K562 (cell line): ENCODE measurements at regions not wholly inside any gene's neighbourhood (a gene's known extent, or its start where the extent isn't known, plus 50 kb on each side); places are given as distances from the start of the nearest gene placed in this dataset.
"Not testable (repeated sequence)": the region's sequence is repeated elsewhere in the genome, so short reads cannot be mapped to it uniquely, and the experiment has no call there.

Experiments
- ATAC-seq: fragments of 200-7000 bp; cut with Tn5 transposase; 3 replicates; pipeline ENCODE4 v1.9.1; 2020; ENCODE audit warnings: moderate library complexity
- BruUV-seq: library from RNA; stranded (reverse); fragments of 400-500 nt; replicated peaks from 2 replicates; lab custom pipeline; 2021; lab: Mats Ljungman, UMichigan
- CTCF ChIA-PET: fragments of 300-600 bp; formaldehyde crosslinking; extraction: SDS; loops from one replicate; lab custom pipeline; 2021; ENCODE audit warnings: low intra/inter-chr PET ratio; lab: Yijun Ruan, JAX
- POLR2A ChIA-PET: fragments of 300-600, 350-650 bp; sonication (Branson Sonifier 250); formaldehyde crosslinking; extraction: SDS; loops from one replicate; lab custom pipeline; 2021; ENCODE audit warnings: antibody characterized with exemption, inconsistent platforms; lab: Yijun Ruan, JAX
- DNase-seq, 4 experiments: peaks; one replicate each; pipeline versions ENCODE4 v3.0.0 to v3.0.0-alpha.2; 2011 to 2018; ENCODE audit warnings: low spot score in 3 of 4, mixed read lengths in 3 of 4; ENCODE audit errors: extremely low read depth in 1 of 4
- FAIRE-seq: peaks from 2 replicates; lab custom pipeline; 2011; peaks lifted over from hg19 to GRCh38; lab: Jason Lieb, UNC
- H2AFZ ChIP-seq: 2 replicates; pipeline ENCODE4 v1.6.0; 2011; ENCODE audit warnings: low read depth, low read length, control low read depth, inconsistent platforms
- H3K27ac ChIP-seq: fragments of 200-600 bp; 3 replicates; pipeline ENCODE4 v1.8.0; 2011; ENCODE audit warnings: low read depth, mild to moderate bottlenecking, control low read depth, inconsistent platforms, low read length, moderate library complexity, mixed read lengths; ENCODE audit errors: extremely low read depth
- H3K27me3 ChIP-seq, 2 experiments: fragments of 300-600 bp in 1 of 2; 2 replicates in 1 of 2; 3 replicates in 1 of 2; pipeline versions ENCODE4 v1.6.0 to v1.8.0; 2011; ENCODE audit warnings: inconsistent platforms in 2 of 2, low read length in 2 of 2, mild to moderate bottlenecking in 1 of 2, mixed read lengths in 1 of 2, moderate library complexity in 1 of 2; ENCODE audit not compliant: control insufficient read depth in 2 of 2, insufficient read depth in 2 of 2
- H3K36me3 ChIP-seq: fragments of 300-600 bp; 3 replicates; pipeline ENCODE4 v1.8.0; 2011; ENCODE audit warnings: mild to moderate bottlenecking, low read length, inconsistent platforms; ENCODE audit not compliant: control insufficient read depth, insufficient read depth
- H3K4me1 ChIP-seq, 2 experiments: fragments of 200-600 bp in 1 of 2; replicated peaks in 1 of 2; 2 replicates in 1 of 2; 3 replicates in 1 of 2; pipeline versions ENCODE4 v1.5.1 to v1.8.0; 2011; ENCODE audit warnings: inconsistent platforms in 2 of 2, low read length in 2 of 2, mild to moderate bottlenecking in 1 of 2, mixed read lengths in 1 of 2, moderate library complexity in 1 of 2; ENCODE audit not compliant: control insufficient read depth in 2 of 2, insufficient read depth in 2 of 2
- H3K4me2 ChIP-seq: 2 replicates; pipeline ENCODE4 v1.6.1; 2011; ENCODE audit warnings: low read length, control low read depth, inconsistent platforms, mixed read lengths; ENCODE audit not compliant: insufficient read depth
- H3K4me3 ChIP-seq: fragments of 200-600 bp; sonication (generic), shearing (Covaris generic); 2 replicates; pipeline ENCODE4 v1.5.1; 2016; ENCODE audit warnings: control low read depth, inconsistent platforms
- H3K79me2 ChIP-seq: fragments of 200-600 bp; 3 replicates; pipeline ENCODE4 v1.8.0; 2011; ENCODE audit warnings: low read length, inconsistent platforms; ENCODE audit not compliant: control insufficient read depth, insufficient read depth
- H3K9ac ChIP-seq, 2 experiments: 2 replicates each; pipeline versions ENCODE4 v1.6.0 to v1.6.1; 2011; ENCODE audit warnings: low read depth in 2 of 2, low read length in 2 of 2, control low read depth in 1 of 2, inconsistent platforms in 1 of 2, mild to moderate bottlenecking in 1 of 2, mixed read lengths in 1 of 2; ENCODE audit not compliant: insufficient read depth in 1 of 2
- H3K9me1 ChIP-seq: one replicate; pipeline ENCODE4 v1.6.0; 2011; ENCODE audit warnings: inconsistent platforms, mild to moderate bottlenecking, low read length, moderate library complexity; ENCODE audit not compliant: control insufficient read depth, insufficient read depth
- H3K9me3 ChIP-seq: replicated peaks from 2 replicates; pipeline ENCODE4 v1.5.1; 2011; ENCODE audit warnings: low read depth, low read length, inconsistent platforms; ENCODE audit not compliant: control insufficient read depth, insufficient read depth
- H4K20me1 ChIP-seq: replicated peaks from 2 replicates; pipeline ENCODE4 v1.6.1; 2011; ENCODE audit warnings: low read length, inconsistent platforms, mixed read lengths; ENCODE audit not compliant: control insufficient read depth, insufficient read depth
- BDP1 ChIP-seq: IDR thresholded peaks from 3 replicates; pipeline ENCODE4 v1.6.1; 2011; ENCODE audit not compliant: insufficient read length, insufficient read depth
- FIP1L1 ChIP-seq: fragments of 200-400 bp; formaldehyde crosslinking; IDR thresholded peaks from 2 replicates; pipeline ENCODE4 v1.6.1; 2018; ENCODE audit warnings: mild to moderate bottlenecking, low read depth, low read length; ENCODE audit not compliant: poor library complexity, severe bottlenecking
- KLF16 ChIP-seq: IDR thresholded peaks from 2 replicates; pipeline ENCODE4 v1.6.1; 2016; ENCODE audit warnings: antibody characterized with exemption
- SRSF7 ChIP-seq: fragments of 200-400 bp; formaldehyde crosslinking; optimal IDR thresholded peaks from 2 replicates; pipeline ENCODE3; 2017; ENCODE audit warnings: mild to moderate bottlenecking, low read depth, low read length
- TEAD2 ChIP-seq: fragments of 450-650 bp; IDR thresholded peaks from 2 replicates; pipeline ENCODE4 v1.6.1; 2016; ENCODE audit warnings: missing genetic modification characterization, control low read depth, missing compliant biosample characterization
- WGBS: fragments of 100-300 bp; shearing (Covaris generic); methylation state at CpG from one replicate; pipeline ENCODE4 v1.1.6; 2016; ENCODE audit warnings: low coverage, mixed read lengths; ENCODE audit not compliant: insufficient coverage; ENCODE audit errors: missing lambda C conversion rate; 5-methylcytosine and 5-hydroxymethylcytosine counted together
- in situ Hi-C: fragments of 300-500 bp; cut with MboI; formaldehyde crosslinking; loops from 4 replicates; pipeline ENCODE4 v1.15.0; 2018; ENCODE audit warnings: inconsistent platforms, mixed read lengths
- intact Hi-C: fragments of 100-400 bp; cut with micrococcal nuclease; formaldehyde crosslinking; loops from 2 replicates; pipeline ENCODE4 v1.14.2; 2022
- TF ChIP-seq, protein P1 (sequence below): fragments of 200-600 bp; sonication (generic); IDR thresholded peaks from one replicate; pipeline ENCODE4 v1.6.1; 2012; ENCODE audit warnings: mild to moderate bottlenecking, low read depth, low read length, inconsistent platforms

DNA sequence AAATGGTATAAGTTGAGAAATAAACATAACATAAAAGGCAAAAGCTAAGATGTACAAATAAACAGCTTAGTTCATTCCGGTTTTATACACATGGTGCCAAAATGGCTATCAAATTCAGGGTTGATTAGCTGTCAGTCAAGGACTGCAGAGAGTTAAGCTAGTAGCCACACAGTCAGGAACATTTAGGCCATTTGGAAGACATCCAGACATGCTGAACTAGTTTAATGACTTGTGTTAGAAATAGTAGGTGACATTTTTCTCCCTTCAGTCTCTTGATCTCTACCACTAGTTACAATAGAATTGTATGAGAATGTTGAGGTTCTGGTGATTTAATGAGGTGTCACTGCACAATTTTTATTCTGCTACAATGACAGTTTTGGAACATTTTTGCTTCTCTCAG, 394.4 kb upstream of the SPHKAP start (continued):
- TF ChIP-seq, protein P1, sequence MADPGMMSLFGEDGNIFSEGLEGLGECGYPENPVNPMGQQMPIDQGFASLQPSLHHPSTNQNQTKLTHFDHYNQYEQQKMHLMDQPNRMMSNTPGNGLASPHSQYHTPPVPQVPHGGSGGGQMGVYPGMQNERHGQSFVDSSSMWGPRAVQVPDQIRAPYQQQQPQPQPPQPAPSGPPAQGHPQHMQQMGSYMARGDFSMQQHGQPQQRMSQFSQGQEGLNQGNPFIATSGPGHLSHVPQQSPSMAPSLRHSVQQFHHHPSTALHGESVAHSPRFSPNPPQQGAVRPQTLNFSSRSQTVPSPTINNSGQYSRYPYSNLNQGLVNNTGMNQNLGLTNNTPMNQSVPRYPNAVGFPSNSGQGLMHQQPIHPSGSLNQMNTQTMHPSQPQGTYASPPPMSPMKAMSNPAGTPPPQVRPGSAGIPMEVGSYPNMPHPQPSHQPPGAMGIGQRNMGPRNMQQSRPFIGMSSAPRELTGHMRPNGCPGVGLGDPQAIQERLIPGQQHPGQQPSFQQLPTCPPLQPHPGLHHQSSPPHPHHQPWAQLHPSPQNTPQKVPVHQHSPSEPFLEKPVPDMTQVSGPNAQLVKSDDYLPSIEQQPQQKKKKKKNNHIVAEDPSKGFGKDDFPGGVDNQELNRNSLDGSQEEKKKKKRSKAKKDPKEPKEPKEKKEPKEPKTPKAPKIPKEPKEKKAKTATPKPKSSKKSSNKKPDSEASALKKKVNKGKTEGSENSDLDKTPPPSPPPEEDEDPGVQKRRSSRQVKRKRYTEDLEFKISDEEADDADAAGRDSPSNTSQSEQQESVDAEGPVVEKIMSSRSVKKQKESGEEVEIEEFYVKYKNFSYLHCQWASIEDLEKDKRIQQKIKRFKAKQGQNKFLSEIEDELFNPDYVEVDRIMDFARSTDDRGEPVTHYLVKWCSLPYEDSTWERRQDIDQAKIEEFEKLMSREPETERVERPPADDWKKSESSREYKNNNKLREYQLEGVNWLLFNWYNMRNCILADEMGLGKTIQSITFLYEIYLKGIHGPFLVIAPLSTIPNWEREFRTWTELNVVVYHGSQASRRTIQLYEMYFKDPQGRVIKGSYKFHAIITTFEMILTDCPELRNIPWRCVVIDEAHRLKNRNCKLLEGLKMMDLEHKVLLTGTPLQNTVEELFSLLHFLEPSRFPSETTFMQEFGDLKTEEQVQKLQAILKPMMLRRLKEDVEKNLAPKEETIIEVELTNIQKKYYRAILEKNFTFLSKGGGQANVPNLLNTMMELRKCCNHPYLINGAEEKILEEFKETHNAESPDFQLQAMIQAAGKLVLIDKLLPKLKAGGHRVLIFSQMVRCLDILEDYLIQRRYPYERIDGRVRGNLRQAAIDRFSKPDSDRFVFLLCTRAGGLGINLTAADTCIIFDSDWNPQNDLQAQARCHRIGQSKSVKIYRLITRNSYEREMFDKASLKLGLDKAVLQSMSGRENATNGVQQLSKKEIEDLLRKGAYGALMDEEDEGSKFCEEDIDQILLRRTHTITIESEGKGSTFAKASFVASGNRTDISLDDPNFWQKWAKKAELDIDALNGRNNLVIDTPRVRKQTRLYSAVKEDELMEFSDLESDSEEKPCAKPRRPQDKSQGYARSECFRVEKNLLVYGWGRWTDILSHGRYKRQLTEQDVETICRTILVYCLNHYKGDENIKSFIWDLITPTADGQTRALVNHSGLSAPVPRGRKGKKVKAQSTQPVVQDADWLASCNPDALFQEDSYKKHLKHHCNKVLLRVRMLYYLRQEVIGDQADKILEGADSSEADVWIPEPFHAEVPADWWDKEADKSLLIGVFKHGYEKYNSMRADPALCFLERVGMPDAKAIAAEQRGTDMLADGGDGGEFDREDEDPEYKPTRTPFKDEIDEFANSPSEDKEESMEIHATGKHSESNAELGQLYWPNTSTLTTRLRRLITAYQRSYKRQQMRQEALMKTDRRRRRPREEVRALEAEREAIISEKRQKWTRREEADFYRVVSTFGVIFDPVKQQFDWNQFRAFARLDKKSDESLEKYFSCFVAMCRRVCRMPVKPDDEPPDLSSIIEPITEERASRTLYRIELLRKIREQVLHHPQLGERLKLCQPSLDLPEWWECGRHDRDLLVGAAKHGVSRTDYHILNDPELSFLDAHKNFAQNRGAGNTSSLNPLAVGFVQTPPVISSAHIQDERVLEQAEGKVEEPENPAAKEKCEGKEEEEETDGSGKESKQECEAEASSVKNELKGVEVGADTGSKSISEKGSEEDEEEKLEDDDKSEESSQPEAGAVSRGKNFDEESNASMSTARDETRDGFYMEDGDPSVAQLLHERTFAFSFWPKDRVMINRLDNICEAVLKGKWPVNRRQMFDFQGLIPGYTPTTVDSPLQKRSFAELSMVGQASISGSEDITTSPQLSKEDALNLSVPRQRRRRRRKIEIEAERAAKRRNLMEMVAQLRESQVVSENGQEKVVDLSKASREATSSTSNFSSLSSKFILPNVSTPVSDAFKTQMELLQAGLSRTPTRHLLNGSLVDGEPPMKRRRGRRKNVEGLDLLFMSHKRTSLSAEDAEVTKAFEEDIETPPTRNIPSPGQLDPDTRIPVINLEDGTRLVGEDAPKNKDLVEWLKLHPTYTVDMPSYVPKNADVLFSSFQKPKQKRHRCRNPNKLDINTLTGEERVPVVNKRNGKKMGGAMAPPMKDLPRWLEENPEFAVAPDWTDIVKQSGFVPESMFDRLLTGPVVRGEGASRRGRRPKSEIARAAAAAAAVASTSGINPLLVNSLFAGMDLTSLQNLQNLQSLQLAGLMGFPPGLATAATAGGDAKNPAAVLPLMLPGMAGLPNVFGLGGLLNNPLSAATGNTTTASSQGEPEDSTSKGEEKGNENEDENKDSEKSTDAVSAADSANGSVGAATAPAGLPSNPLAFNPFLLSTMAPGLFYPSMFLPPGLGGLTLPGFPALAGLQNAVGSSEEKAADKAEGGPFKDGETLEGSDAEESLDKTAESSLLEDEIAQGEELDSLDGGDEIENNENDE: no peak
- no peak for TF ChIP-seq KLF16
- no peak for TF ChIP-seq BDP1
- no peak for TF ChIP-seq FIP1L1
- no peak for TF ChIP-seq SRSF7
- no peak for TF ChIP-seq TEAD2

DNA sequence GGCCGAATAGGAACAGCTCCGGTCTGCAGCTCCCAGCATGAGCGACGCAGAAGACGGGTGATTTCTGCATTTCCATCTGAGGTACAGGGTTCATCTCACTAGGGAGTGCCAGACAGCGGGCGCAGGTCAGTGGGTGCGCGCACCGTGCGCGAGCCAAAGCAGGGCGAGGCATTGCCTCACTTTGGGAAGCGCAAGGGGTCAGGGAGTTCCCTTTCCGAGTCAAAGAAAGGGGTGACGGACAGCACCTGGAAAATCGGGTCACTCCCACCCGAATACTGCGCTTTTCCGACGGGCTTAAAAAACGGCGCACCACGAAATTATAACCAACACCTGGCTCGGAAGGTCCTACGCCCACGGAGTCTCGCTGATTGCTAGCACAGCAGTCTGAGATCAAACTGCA, 386.8 kb upstream of the SPHKAP start:
- H4K20me1 ChIP-seq, intact Hi-C loops, H3K36me3 ChIP-seq, BruUV-seq, H3K4me2 ChIP-seq, H3K27ac ChIP-seq, H3K9me1 ChIP-seq, ATAC-seq, H3K4me1 ChIP-seq, CTCF ChIA-PET, POLR2A ChIA-PET, H3K4me3 ChIP-seq, DNase-seq, H2AFZ ChIP-seq, in situ Hi-C loops, H3K79me2 ChIP-seq, H3K9ac ChIP-seq, H3K9me3 ChIP-seq, H3K27me3 ChIP-seq, FAIRE-seq: not testable (repeated sequence)
- 0% methylated on average over 8 of the region's 28 CpGs for WGBS
